SK-N-SH (cell line): ENCODE measurements at regions not wholly inside any gene's neighbourhood (a gene's known extent, or its start where the extent isn't known, plus 50 kb on each side); places are given as distances from the start of the nearest gene placed in this dataset.

Experiments
- CTCF ChIA-PET: fragments of 300-600, 350-600 bp; formaldehyde crosslinking; extraction: SDS; loops from one replicate; lab custom pipeline; 2021; lab: Yijun Ruan, JAX
- POLR2A ChIA-PET: fragments of 350-600 bp; sonication (Branson Sonifier 250); formaldehyde crosslinking; extraction: SDS; loops from one replicate; lab custom pipeline; 2020; ENCODE audit warnings: antibody characterized with exemption, inconsistent platforms; lab: Yijun Ruan, JAX
- DNase-seq: peaks from one replicate; pipeline ENCODE4 v3.0.0; 2012
- H2AFZ ChIP-seq: fragments of 200-600 bp; sonication (generic); 2 replicates; pipeline ENCODE4 v1.8.1; 2016; ENCODE audit warnings: antibody characterized with exemption, mild to moderate bottlenecking, low read depth
- H3F3A ChIP-seq: fragments of 200-600 bp; sonication (generic); replicated peaks from 2 replicates; pipeline ENCODE3; 2016; ENCODE audit warnings: antibody characterized with exemption, mild to moderate bottlenecking; ENCODE audit not compliant: insufficient read depth
- H3K27ac ChIP-seq, 2 experiments: fragments of 200-500 bp in 1 of 2; fragments of 200-600 bp in 1 of 2; sonication (Bioruptor generic) in 1 of 2; sonication (generic), shearing (Covaris generic) in 1 of 2; 2 replicates each; pipeline versions ENCODE4 v1.5.1 to v1.6.1; 2014 to 2016; ENCODE audit warnings: low read depth in 2 of 2, inconsistent platforms in 1 of 2, low read length in 1 of 2, mild to moderate bottlenecking in 1 of 2, mixed read lengths in 1 of 2
- H3K27me3 ChIP-seq: fragments of 200-600 bp; sonication (generic), shearing (Covaris generic); 2 replicates; pipeline ENCODE4 v1.6.1; 2016; ENCODE audit warnings: mixed run types; ENCODE audit not compliant: insufficient read depth
- H3K36me3 ChIP-seq, 2 experiments: fragments of 200-500 bp in 1 of 2; fragments of 200-600 bp in 1 of 2; sonication (Bioruptor generic) in 1 of 2; sonication (generic) in 1 of 2; replicated peaks in 1 of 2; 2 replicates each; pipeline versions ENCODE3 to v1.5.1; 2014 to 2016; ENCODE audit warnings: low read length in 1 of 2, mild to moderate bottlenecking in 1 of 2; ENCODE audit not compliant: insufficient read depth in 2 of 2, control insufficient read depth in 1 of 2
- H3K4me1 ChIP-seq, 2 experiments: fragments of 200-500 bp in 1 of 2; fragments of 200-600 bp in 1 of 2; sonication (Bioruptor generic) in 1 of 2; sonication (generic), shearing (Covaris generic) in 1 of 2; 2 replicates each; pipeline versions ENCODE4 v1.5.1 to v1.6.1; 2014 to 2016; ENCODE audit warnings: low read depth in 1 of 2, low read length in 1 of 2, mixed run types in 1 of 2; ENCODE audit not compliant: insufficient read depth in 2 of 2, control insufficient read depth in 1 of 2
- H3K4me2 ChIP-seq: fragments of 200-600 bp; sonication (generic), shearing (Covaris generic); 2 replicates; pipeline ENCODE4 v1.6.1; 2017; ENCODE audit warnings: mixed run types
- H3K4me3 ChIP-seq, 2 experiments: fragments of 200-500 bp in 1 of 2; fragments of 200-600 bp in 1 of 2; sonication (Bioruptor generic) in 1 of 2; sonication (generic), shearing (Covaris generic) in 1 of 2; 2 replicates each; pipeline versions ENCODE4 v1.5.1 to v1.8.1; 2014 to 2016; ENCODE audit warnings: low read depth in 2 of 2, inconsistent platforms in 1 of 2, low read length in 1 of 2, mild to moderate bottlenecking in 1 of 2, mixed read lengths in 1 of 2, moderate library complexity in 1 of 2
- H3K79me2 ChIP-seq: fragments of 200-600 bp; sonication (generic); 2 replicates; pipeline ENCODE4 v1.8.1; 2017; ENCODE audit warnings: mild to moderate bottlenecking; ENCODE audit not compliant: insufficient read depth
- H3K9ac ChIP-seq: fragments of 200-600 bp; sonication (generic); 2 replicates; pipeline ENCODE4 v1.6.1; 2017; ENCODE audit warnings: mixed run types
- H3K9me2 ChIP-seq: fragments of 200-600 bp; sonication (generic); 2 replicates; pipeline ENCODE4 v1.6.1; 2017; ENCODE audit warnings: mixed run types
- H3K9me3 ChIP-seq: fragments of 200-600 bp; sonication (generic); 2 replicates; pipeline ENCODE4 v1.6.1; 2017; ENCODE audit warnings: mixed run types, mild to moderate bottlenecking, moderate library complexity
- H4K20me1 ChIP-seq: fragments of 200-600 bp; sonication (generic); 2 replicates; pipeline ENCODE4 v1.6.1; 2017; ENCODE audit warnings: mild to moderate bottlenecking, mixed run types; ENCODE audit not compliant: insufficient read depth
- CHD2 ChIP-seq: fragments of 150-350 bp; IDR thresholded peaks from 2 replicates; pipeline ENCODE4 v1.6.1; 2018; ENCODE audit warnings: low read length; ENCODE audit not compliant: partially characterized antibody
- EP300 ChIP-seq, 2 experiments: IDR thresholded peaks; 2 replicates each; pipeline versions ENCODE4 v1.4.0 to v1.6.1; 2012; ENCODE audit warnings: borderline replicate concordance in 1 of 2, low read depth in 1 of 2, low read length in 1 of 2
- FOXJ3 ChIP-seq: sonication (generic); formaldehyde crosslinking; IDR thresholded peaks from 2 replicates; pipeline ENCODE4 v1.5.1; 2020; ENCODE audit warnings: mild to moderate bottlenecking, missing genetic modification reagents
- FOXM1 ChIP-seq: IDR thresholded peaks from 2 replicates; pipeline ENCODE4 v1.4.0; 2012; ENCODE audit warnings: low read depth, mild to moderate bottlenecking
- GATA2 ChIP-seq: sonication (generic); formaldehyde crosslinking; IDR thresholded peaks from 2 replicates; pipeline ENCODE4 v1.5.0; 2020; ENCODE audit warnings: mild to moderate bottlenecking, missing genetic modification reagents
- IRF3 ChIP-seq: fragments of 150-350 bp; IDR thresholded peaks from 2 replicates; pipeline ENCODE4 v1.6.1; 2016; ENCODE audit warnings: mild to moderate bottlenecking, low read depth, low read length
- JUND ChIP-seq: IDR thresholded peaks from 2 replicates; pipeline ENCODE4 v1.4.0; 2012
- MEF2A ChIP-seq: IDR thresholded peaks from 2 replicates; pipeline ENCODE4 v1.4.0; 2012; ENCODE audit warnings: low read depth, borderline replicate concordance
- MXI1 ChIP-seq: IDR thresholded peaks from 2 replicates; pipeline ENCODE4 v1.6.1; 2012; ENCODE audit warnings: mild to moderate bottlenecking, low read depth, low read length, improper control_type of control experiment
- NFIC ChIP-seq: IDR thresholded peaks from 2 replicates; pipeline ENCODE4 v1.4.0; 2012; ENCODE audit warnings: borderline replicate concordance
- NRF1 ChIP-seq: IDR thresholded peaks from 2 replicates; pipeline ENCODE4 v1.6.1; 2012; ENCODE audit warnings: low read depth, mild to moderate bottlenecking, low read length
- PBX3 ChIP-seq: IDR thresholded peaks from 2 replicates; pipeline ENCODE4; 2012
- POLR2AphosphoS5 ChIP-seq: IDR thresholded peaks from 2 replicates; pipeline ENCODE4 v1.6.1; 2012; ENCODE audit warnings: low read depth, low read length
- RCOR1 ChIP-seq: fragments of 150-350 bp; IDR thresholded peaks from 2 replicates; pipeline ENCODE4 v1.6.1; 2017; ENCODE audit warnings: antibody characterized with exemption, low read length
- SIN3A ChIP-seq: IDR thresholded peaks from 2 replicates; pipeline ENCODE4 v1.6.1; 2012; ENCODE audit warnings: low read depth, mild to moderate bottlenecking, low read length, moderate library complexity, borderline replicate concordance
- SMC3 ChIP-seq: IDR thresholded peaks from 2 replicates; pipeline ENCODE4 v1.6.1; 2012; ENCODE audit warnings: low read depth, low read length, improper control_type of control experiment
- TAF1 ChIP-seq: IDR thresholded peaks from 2 replicates; pipeline ENCODE4 v1.6.1; 2012; ENCODE audit warnings: low read depth, mild to moderate bottlenecking, low read length, moderate library complexity, borderline replicate concordance
- TCF12 ChIP-seq: IDR thresholded peaks from 2 replicates; pipeline ENCODE4 v1.4.0; 2012
- TEAD4 ChIP-seq: IDR thresholded peaks from 2 replicates; pipeline ENCODE4 v1.4.0; 2012; ENCODE audit warnings: mild to moderate bottlenecking, borderline replicate concordance; ENCODE audit not compliant: insufficient read depth
- USF2 ChIP-seq: fragments of 150-350 bp; IDR thresholded peaks from 2 replicates; pipeline ENCODE4 v1.6.1; 2017; ENCODE audit warnings: antibody characterized with exemption, low read length, low read depth, borderline replicate concordance
- YY1 ChIP-seq: IDR thresholded peaks from 2 replicates; pipeline ENCODE4 v1.4.0; 2012; ENCODE audit warnings: low read depth, mild to moderate bottlenecking
- ZBTB33 ChIP-seq: IDR thresholded peaks from 2 replicates; pipeline ENCODE4 v1.4.0; 2012; ENCODE audit warnings: low read depth, borderline replicate concordance
- WGBS: methylation state at CpG from one replicate; pipeline ENCODE4 v1.1.6; 2017; ENCODE audit warnings: low lambda C conversion rate; 5-methylcytosine and 5-hydroxymethylcytosine counted together

DNA sequence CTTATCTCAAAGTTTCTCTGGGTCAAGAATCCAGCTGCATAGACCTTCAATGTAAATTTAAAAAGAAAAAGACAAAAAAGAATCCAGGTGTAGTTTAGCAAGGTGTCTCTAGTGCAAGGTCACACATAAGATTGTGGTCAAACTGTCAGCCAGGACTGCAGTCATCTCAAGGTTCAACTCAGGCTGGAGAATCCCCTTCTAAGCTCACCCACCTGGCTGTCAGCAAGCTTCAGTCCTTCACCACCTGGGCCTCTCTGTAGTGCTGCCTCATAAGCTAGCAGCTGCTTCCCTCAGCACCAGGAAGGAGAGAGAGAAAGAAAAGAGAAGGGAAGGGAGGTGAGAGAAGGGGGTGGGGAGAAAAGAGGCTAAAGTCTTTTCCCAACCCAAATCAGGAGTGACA, 146.7 kb downstream of the ACTL7B start:
- H3F3A ChIP-seq: no peaks in the 10 kb centered on the region
- POLR2A ChIA-PET: no interaction called here
- no peak for DNase-seq
- H3K27ac ChIP-seq: no peak overlapping the region
- no peak overlapping the region for H2AFZ ChIP-seq
- no peak overlapping the region for H3K4me3 ChIP-seq
- no peak overlapping the region for H3K4me2 ChIP-seq
- CTCF ChIA-PET: no interaction called here
- H3K4me1 ChIP-seq: no peaks in the 10 kb centered on the region
- no peak overlapping the region for H3K9ac ChIP-seq
- H3K9me3 ChIP-seq: no peaks in the 10 kb centered on the region
- no peaks in the 10 kb centered on the region for H4K20me1 ChIP-seq
- no peaks in the 10 kb centered on the region; the same call in 1 of the 2 replicates for H3K27me3 ChIP-seq
- H3K36me3 ChIP-seq: no peaks in the 10 kb centered on the region
- no peaks in the 10 kb centered on the region for H3K79me2 ChIP-seq
- H3K9me2 ChIP-seq: no peaks in the 10 kb centered on the region
- TF ChIP-seq TEAD4 (no peak), ZBTB33 (no peak), POLR2AphosphoS5 (no peak)
- TF ChIP-seq, all 33 proteins: peak for 0

DNA sequence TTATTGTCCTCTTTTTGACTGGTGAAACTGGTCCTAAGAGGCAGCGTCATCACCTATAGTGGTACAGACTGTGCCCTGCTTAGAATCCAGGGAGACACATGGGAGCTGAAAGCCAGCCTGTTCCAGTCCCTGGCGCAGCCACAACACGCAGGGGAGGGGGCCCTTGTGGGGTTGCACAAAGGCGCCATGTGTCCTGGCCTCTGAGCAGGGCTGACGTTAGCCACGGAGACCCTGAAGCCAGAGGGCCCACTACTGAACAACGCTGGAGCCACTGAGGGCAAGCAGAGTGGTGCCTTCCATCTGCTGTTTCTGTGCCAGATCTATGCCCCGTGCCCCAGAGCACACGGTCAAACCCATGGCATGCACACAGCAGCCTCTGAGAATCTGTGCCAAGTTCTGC, 147.3 kb downstream of the ACTL7B start:
- DNase-seq: no peak
- POLR2A ChIA-PET: no interaction called here
- Histone ChIP-seq H3K9me2 (no peaks in the 10 kb centered on the region), H2AFZ (no peak overlapping the region), H3K4me1 (no peaks in the 10 kb centered on the region), H3K4me3 (no peak overlapping the region), H4K20me1 (no peaks in the 10 kb centered on the region), H3K27ac (no peak overlapping the region), H3K4me2 (no peak overlapping the region), H3K9me3 (no peaks in the 10 kb centered on the region), H3K79me2 (no peaks in the 10 kb centered on the region), H3F3A (no peaks in the 10 kb centered on the region), H3K9ac (no peak overlapping the region), H3K27me3 (no peaks in the 10 kb centered on the region; the same call in 1 of the 2 replicates), H3K36me3 (no peaks in the 10 kb centered on the region)
- 5% methylated on average over 4 of the region's 9 CpGs for WGBS
- CTCF ChIA-PET: no interaction called here
- no peak for TF ChIP-seq TAF1
- no peak for TF ChIP-seq FOXM1
- TF ChIP-seq FOXJ3 (CRISPR knock-in tag): no peak
- TF ChIP-seq JUND: no peak
- TF ChIP-seq TCF12: no peak
- no peak for TF ChIP-seq USF2
- TF ChIP-seq IRF3: no peak
- no peak for TF ChIP-seq YY1
- no peak for TF ChIP-seq CHD2
- no peak for TF ChIP-seq MEF2A
- TF ChIP-seq GATA2 (CRISPR knock-in tag): no peak
- TF ChIP-seq SMC3: no peak
- no peak for TF ChIP-seq SIN3A
- no peak for TF ChIP-seq NRF1
- TF ChIP-seq MXI1: no peak
- no peak for TF ChIP-seq TEAD4
- no peak for TF ChIP-seq RCOR1
- no peak for TF ChIP-seq EP300 (IDR thresholded peaks at IDR 0.05; ENCODE audit: borderline replicate concordance in 1 of 2, low read depth in 1 of 2, low read length in 1 of 2)
- TF ChIP-seq NFIC: no peak
- TF ChIP-seq PBX3: no peak
